IPS-NIHi7 (cell line): ENCODE measurements at regions not wholly inside any gene's neighbourhood (a gene's known extent, or its start where the extent isn't known, plus 50 kb on each side); places are given as distances from the start of the nearest gene placed in this dataset.
"Not testable (repeated sequence)": the region's sequence is repeated elsewhere in the genome, so short reads cannot be mapped to it uniquely, and the experiment has no call there.

Source experiments
- DNase-seq: peaks from one replicate; pipeline ENCODE4 v3.0.0; 2012; ENCODE audit warnings: mixed read lengths; ENCODE audit errors: extremely low spot score

GRCh38 chr6:863831-864230 lies 170.9 kb upstream of the EXOC2 start:
- DNase-seq: no peak

GRCh38 chr6:863127-863526 lies 170.2 kb upstream of the EXOC2 start:
- DNase-seq: not testable (repeated sequence)

GRCh38 chr6:859936-860335 lies 167.0 kb upstream of the EXOC2 start:
- no peak for DNase-seq

- DNase-seq: no peak
Observed at GRCh38 chr6:854406-855118, 161.6 kb upstream of the EXOC2 start.

GRCh38 chr6:852216-852615 lies 159.3 kb upstream of the EXOC2 start:
- DNase-seq: not testable (repeated sequence)

- no peak for DNase-seq
Observed at GRCh38 chr6:849075-849506, 156.2 kb upstream of the EXOC2 start.

GRCh38 chr6:845566-845965 lies 152.6 kb upstream of the EXOC2 start:
- no peak for DNase-seq

- DNase-seq: no peak
Observed at GRCh38 chr6:845101-845500, 152.2 kb upstream of the EXOC2 start.

- DNase-seq: no peak
Observed at GRCh38 chr6:842141-842540, 149.2 kb upstream of the EXOC2 start.

- DNase-seq: no peak
Observed at GRCh38 chr6:841569-841968, 148.6 kb upstream of the EXOC2 start.

GRCh38 chr6:839201-839600 lies 146.3 kb upstream of the EXOC2 start:
- DNase-seq: no peak

GRCh38 chr6:837380-837779 lies 144.4 kb upstream of the EXOC2 start:
- no peak for DNase-seq

GRCh38 chr6:836276-836853 lies 143.4 kb upstream of the EXOC2 start:
- no peak for DNase-seq

- no peak for DNase-seq
Observed at GRCh38 chr6:835476-836160, 142.7 kb upstream of the EXOC2 start.

- DNase-seq: no peak
Observed at GRCh38 chr6:834866-835265, 141.9 kb upstream of the EXOC2 start.

- DNase-seq: no peak
Observed at GRCh38 chr6:834190-834589, 141.3 kb upstream of the EXOC2 start.

- DNase-seq: not testable (repeated sequence)
Observed at GRCh38 chr6:832804-833203, 139.9 kb upstream of the EXOC2 start.

- DNase-seq: no peak
Observed at GRCh38 chr6:830667-831327, 137.9 kb upstream of the EXOC2 start.

- peak; percentile 43 for DNase-seq
Observed at GRCh38 chr6:829656-830055, 136.7 kb upstream of the EXOC2 start.

- no peak for DNase-seq
Observed at GRCh38 chr6:827431-827830, 134.5 kb upstream of the EXOC2 start.

- no peak for DNase-seq
Observed at GRCh38 chr6:819122-819521, 126.2 kb upstream of the EXOC2 start.

- no peak for DNase-seq
Observed at GRCh38 chr6:818196-818595, 125.3 kb upstream of the EXOC2 start.
